ENCODE measurements at regions not wholly inside any gene's neighbourhood (a gene's known extent, or its start where the extent isn't known, plus 50 kb on each side); places are given as distances from the start of the nearest gene placed in this dataset.

DNA sequence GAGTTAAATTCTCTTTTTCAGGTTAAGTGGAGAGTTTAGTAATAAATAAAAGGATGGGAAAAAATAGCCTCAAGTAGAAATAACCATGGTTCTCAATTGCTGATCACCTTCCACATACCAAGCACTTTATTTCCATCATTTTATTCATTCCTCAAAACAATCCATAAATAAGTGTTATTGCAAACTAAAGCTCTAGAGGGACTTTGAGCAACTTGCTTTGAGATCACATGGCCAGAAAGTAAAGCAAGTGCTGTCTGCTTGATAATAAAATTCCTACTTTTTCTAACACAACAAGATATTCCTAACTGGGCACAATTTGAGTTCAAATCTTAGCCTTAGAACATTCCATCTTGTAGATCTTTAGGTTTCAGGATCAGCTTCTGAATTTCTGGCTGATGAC, 97.1 kb upstream of the C1orf87 start:
- H3K4me3 ChIP-seq (ENCODE audit: low read depth, low read length) = no peak overlapping the region
- FAIRE-seq = no peak
- no peaks in the 10 kb centered on the region for H3K27me3 ChIP-seq (ENCODE audit: control insufficient read depth, insufficient read depth, low read length)
- DNase-seq (ENCODE audit: low read depth) = no peak
- no peaks in the 10 kb centered on the region for H3K36me3 ChIP-seq (ENCODE audit: control insufficient read depth, insufficient read depth, low read length)
- TF ChIP-seq, protein P1, sequence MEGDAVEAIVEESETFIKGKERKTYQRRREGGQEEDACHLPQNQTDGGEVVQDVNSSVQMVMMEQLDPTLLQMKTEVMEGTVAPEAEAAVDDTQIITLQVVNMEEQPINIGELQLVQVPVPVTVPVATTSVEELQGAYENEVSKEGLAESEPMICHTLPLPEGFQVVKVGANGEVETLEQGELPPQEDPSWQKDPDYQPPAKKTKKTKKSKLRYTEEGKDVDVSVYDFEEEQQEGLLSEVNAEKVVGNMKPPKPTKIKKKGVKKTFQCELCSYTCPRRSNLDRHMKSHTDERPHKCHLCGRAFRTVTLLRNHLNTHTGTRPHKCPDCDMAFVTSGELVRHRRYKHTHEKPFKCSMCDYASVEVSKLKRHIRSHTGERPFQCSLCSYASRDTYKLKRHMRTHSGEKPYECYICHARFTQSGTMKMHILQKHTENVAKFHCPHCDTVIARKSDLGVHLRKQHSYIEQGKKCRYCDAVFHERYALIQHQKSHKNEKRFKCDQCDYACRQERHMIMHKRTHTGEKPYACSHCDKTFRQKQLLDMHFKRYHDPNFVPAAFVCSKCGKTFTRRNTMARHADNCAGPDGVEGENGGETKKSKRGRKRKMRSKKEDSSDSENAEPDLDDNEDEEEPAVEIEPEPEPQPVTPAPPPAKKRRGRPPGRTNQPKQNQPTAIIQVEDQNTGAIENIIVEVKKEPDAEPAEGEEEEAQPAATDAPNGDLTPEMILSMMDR (IDR thresholded peaks at IDR 0.05; ENCODE audit: insufficient read depth, low read length, severe bottlenecking) = no peak

DNA sequence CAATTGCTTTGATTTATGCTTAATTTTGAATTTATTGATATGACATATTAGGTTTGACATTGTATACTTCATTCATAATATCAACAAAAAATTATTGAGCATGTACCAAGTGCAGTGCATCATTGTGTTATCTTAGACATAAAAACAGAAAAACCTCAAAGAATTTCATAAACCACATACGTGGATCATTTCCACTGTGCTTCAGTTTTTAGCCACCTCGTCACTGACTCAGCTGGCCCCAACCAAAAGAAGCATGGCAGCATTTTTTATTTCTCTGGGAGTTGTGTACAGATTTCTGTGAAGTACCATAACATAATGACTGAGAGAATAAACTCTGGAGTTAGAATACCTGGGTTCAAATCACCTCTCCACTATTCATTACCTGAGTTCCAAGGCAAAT, 95.6 kb upstream of the C1orf87 start:
- Histone ChIP-seq H3K27me3 (ENCODE audit: control insufficient read depth, insufficient read depth, low read length) (no peaks in the 10 kb centered on the region), H3K36me3 (ENCODE audit: control insufficient read depth, insufficient read depth, low read length) (no peaks in the 10 kb centered on the region), H3K4me3 (ENCODE audit: low read depth, low read length) (no peak overlapping the region)
- FAIRE-seq (no peak), DNase-seq (ENCODE audit: low read depth) (no peak)
- TF ChIP-seq, protein P1 (IDR thresholded peaks at IDR 0.05; ENCODE audit: insufficient read depth, low read length, severe bottlenecking) = no peak

DNA sequence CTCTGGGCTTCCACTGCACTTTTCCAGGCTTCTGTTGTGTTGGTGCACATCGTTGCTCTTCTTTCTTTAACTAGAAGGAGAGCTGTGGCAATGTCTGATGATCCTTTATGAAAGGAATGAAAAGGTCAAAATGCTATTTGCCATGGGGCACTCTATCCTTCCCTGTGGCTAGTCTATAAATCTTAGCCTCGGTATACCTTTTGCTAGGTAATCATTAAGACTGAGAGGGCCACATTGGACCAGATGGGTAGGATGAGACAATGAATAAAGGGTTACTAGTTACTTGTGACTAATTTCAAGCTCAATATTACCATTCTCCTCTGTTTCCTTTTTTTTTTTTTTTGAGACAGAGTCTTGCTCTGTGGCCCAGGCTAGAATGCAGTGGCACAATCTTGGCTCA, 89.4 kb upstream of the C1orf87 start:
- DNase-seq (ENCODE audit: low read depth) (no peak), FAIRE-seq (no peak)
- H3K36me3 ChIP-seq (ENCODE audit: control insufficient read depth, insufficient read depth, low read length) = no peaks in the 10 kb centered on the region
- TF ChIP-seq, protein P1 (IDR thresholded peaks at IDR 0.05; ENCODE audit: insufficient read depth, low read length, severe bottlenecking) = no peak
- H3K4me3 ChIP-seq (ENCODE audit: low read depth, low read length) = no peak overlapping the region
- H3K27me3 ChIP-seq (ENCODE audit: control insufficient read depth, insufficient read depth, low read length) = no peaks in the 10 kb centered on the region

DNA sequence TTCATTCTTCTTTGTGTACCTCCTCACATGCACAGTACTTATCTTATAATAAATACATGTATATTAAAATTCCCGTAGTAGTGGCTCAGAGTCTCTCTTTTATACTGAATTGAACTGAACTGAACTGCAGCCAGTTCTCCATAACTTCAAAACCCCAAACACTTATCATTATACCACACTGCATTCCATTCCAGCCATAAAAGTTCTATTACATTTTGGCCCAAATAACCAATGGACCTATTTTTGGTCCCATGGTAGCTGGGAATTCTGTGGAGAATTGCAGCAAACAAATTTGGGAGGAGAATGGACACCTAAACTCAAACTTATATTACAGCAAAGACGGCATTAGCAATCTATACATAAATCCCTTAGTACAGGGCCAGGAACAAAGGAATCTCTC, 86.6 kb upstream of the C1orf87 start:
- no peaks in the 10 kb centered on the region for H3K36me3 ChIP-seq (ENCODE audit: control insufficient read depth, insufficient read depth, low read length)
- TF ChIP-seq, protein P1 (IDR thresholded peaks at IDR 0.05; ENCODE audit: insufficient read depth, low read length, severe bottlenecking) = no peak
- no peaks in the 10 kb centered on the region for H3K27me3 ChIP-seq (ENCODE audit: control insufficient read depth, insufficient read depth, low read length)
- FAIRE-seq (no peak), DNase-seq (ENCODE audit: low read depth) (no peak)
- no peak overlapping the region for H3K4me3 ChIP-seq (ENCODE audit: low read depth, low read length)

DNA sequence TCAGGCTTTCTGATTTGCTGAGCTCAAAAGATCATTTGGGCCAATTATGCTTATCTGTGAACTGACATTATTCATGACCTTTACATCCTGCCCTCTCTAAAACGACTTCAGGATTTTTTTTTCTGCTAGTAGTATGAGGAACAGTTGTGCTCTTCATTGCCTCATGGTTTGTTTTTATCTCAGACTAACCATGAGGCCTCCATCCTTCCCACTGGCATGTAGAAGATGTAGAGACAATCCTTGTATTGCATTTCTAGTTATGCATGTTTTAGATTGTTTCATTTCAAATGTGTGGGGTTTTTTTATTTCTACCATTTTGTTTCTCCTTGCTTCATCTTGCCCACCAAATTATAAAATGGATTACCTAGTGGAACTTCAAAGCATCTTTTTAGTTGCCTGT, 82.8 kb upstream of the C1orf87 start:
- H3K36me3 ChIP-seq (ENCODE audit: control insufficient read depth, insufficient read depth, low read length) = no peaks in the 10 kb centered on the region
- H3K27me3 ChIP-seq (ENCODE audit: control insufficient read depth, insufficient read depth, low read length) = no peaks in the 10 kb centered on the region
- H3K4me3 ChIP-seq (ENCODE audit: low read depth, low read length) = no peak overlapping the region
- DNase-seq (ENCODE audit: low read depth) (no peak), FAIRE-seq (no peak)
- TF ChIP-seq, protein P1 (IDR thresholded peaks at IDR 0.05; ENCODE audit: insufficient read depth, low read length, severe bottlenecking) = no peak

DNA sequence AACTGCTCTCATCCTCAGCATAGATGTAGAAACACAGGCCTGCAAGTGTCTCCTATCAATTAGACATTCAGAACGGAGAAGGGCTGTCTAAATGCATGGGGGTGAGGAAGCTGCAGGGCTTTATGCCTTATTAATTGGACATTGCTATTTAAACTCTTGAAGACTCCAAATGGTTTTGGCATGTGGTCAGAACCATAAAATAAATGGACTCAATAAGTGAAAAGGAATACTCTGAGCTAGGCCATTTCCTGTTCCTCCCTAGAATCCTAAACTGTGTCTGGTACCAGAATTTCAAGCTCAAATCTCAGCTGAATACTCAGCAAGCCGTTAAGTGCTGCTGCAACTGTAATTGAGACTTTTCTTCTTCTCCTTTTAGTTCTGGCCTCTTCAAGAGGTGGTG, 80.4 kb upstream of the C1orf87 start:
- no peak overlapping the region for H3K4me3 ChIP-seq (ENCODE audit: low read depth, low read length)
- DNase-seq (ENCODE audit: low read depth) = no peak
- TF ChIP-seq, protein P1 (IDR thresholded peaks at IDR 0.05; ENCODE audit: insufficient read depth, low read length, severe bottlenecking) = no peak
- FAIRE-seq = no peak
- no peaks in the 10 kb centered on the region for H3K27me3 ChIP-seq (ENCODE audit: control insufficient read depth, insufficient read depth, low read length)
- no peaks in the 10 kb centered on the region for H3K36me3 ChIP-seq (ENCODE audit: control insufficient read depth, insufficient read depth, low read length)

Data from bronchial epithelial cell (primary cell).